ENCODE measurements at regions not wholly inside any gene's neighbourhood (a gene's known extent, or its start where the extent isn't known, plus 50 kb on each side); places are given as distances from the start of the nearest gene placed in this dataset.
A peak's percentile ranks its signal among the peaks of the same experiment; 100 is the strongest.

DNA sequence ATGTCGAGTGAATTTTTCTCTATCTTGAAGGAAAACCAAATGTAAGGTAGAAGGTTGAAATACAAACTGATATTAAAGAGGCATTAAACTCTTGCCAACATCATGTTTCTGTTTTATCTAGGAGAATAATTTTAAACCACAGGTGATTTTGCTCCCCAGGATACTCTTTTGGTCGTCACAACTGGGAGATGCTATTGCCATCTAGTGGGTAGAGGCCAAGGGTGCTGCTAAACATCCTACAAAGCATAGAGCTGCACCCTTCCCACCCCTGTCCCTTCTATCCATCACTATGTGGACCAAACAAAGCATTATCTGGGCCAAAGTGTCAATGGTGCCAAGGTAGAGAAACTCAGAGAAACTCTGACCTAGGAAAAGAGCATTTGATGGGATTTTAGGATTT, 154.6 kb upstream of the MAGEB2 start:
- TF ChIP-seq, protein P1, sequence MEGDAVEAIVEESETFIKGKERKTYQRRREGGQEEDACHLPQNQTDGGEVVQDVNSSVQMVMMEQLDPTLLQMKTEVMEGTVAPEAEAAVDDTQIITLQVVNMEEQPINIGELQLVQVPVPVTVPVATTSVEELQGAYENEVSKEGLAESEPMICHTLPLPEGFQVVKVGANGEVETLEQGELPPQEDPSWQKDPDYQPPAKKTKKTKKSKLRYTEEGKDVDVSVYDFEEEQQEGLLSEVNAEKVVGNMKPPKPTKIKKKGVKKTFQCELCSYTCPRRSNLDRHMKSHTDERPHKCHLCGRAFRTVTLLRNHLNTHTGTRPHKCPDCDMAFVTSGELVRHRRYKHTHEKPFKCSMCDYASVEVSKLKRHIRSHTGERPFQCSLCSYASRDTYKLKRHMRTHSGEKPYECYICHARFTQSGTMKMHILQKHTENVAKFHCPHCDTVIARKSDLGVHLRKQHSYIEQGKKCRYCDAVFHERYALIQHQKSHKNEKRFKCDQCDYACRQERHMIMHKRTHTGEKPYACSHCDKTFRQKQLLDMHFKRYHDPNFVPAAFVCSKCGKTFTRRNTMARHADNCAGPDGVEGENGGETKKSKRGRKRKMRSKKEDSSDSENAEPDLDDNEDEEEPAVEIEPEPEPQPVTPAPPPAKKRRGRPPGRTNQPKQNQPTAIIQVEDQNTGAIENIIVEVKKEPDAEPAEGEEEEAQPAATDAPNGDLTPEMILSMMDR (IDR thresholded peaks at IDR 0.05), result peak; percentile 59
- Mint-ChIP-seq H3K27ac (no peak overlapping the region), H3K9me3 (peaks cover 9% of the 10 kb centered on the region), H3K36me3 (ENCODE audit: low read depth) (no peaks in the 10 kb centered on the region), H3K4me1 (no peaks in the 10 kb centered on the region), H3K27me3 (ENCODE audit: low read depth, poor library complexity) (no peaks in the 10 kb centered on the region), H3K4me3 (no peak overlapping the region)
- DNase-seq, result peak; percentile 13

DNA sequence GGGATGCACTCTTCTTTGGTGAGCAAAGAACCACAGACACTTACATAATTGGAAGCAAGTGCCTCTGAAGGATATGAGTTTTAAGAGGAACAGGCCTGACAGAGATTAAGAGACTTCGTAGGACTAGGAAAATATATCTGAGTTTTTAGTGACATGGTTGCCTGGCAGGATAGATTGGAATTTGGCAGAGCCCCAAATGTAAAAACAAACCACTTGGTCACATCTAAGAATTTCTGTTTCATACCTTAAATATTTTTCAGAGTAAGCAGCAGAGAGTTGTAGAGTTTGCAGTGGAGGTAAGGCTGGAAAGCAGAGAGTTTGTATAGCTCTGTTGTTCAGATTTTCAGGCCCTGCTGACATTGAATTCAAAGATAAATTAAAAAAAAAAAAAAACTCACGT, 150.1 kb upstream of the MAGEB2 start:
- TF ChIP-seq, protein P1 (IDR thresholded peaks at IDR 0.05), result no peak
- Mint-ChIP-seq H3K4me3 (no peak overlapping the region), H3K27me3 (ENCODE audit: low read depth, poor library complexity) (no peaks in the 10 kb centered on the region), H3K4me1 (no peaks in the 10 kb centered on the region), H3K27ac (no peak overlapping the region), H3K9me3 (peaks cover 37% of the 10 kb centered on the region), H3K36me3 (ENCODE audit: low read depth) (no peaks in the 10 kb centered on the region)
- no peak for DNase-seq

DNA sequence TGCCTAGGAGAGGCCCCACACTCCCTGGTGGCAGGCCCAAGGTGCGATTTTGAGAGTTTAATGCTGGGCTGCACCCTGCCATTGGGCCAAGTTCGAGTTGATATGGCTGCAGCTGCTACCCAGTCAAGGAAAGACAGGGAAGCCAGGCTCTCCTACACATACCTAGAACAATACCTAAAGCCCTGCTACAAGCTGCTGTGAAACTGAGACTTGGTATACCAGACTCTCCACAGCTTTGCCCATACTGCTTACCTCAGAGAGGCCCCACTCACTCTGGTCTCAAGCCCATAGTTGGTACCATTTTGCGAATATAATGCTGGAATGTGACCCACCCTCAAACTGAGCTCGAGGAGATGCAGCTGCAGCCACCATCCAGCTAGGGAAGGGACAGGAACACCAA, 147.7 kb upstream of the MAGEB2 start:
- H3K4me3 Mint-ChIP-seq, result no peak overlapping the region
- H3K27me3 Mint-ChIP-seq (ENCODE audit: low read depth, poor library complexity), result no peaks in the 10 kb centered on the region
- H3K4me1 Mint-ChIP-seq, result no peaks in the 10 kb centered on the region
- H3K27ac Mint-ChIP-seq, result no peak overlapping the region
- no peaks in the 10 kb centered on the region for H3K36me3 Mint-ChIP-seq (ENCODE audit: low read depth)
- TF ChIP-seq, protein P1 (IDR thresholded peaks at IDR 0.05), result no peak
- no peak for DNase-seq
- peaks cover 39% of the 10 kb centered on the region for H3K9me3 Mint-ChIP-seq

DNA sequence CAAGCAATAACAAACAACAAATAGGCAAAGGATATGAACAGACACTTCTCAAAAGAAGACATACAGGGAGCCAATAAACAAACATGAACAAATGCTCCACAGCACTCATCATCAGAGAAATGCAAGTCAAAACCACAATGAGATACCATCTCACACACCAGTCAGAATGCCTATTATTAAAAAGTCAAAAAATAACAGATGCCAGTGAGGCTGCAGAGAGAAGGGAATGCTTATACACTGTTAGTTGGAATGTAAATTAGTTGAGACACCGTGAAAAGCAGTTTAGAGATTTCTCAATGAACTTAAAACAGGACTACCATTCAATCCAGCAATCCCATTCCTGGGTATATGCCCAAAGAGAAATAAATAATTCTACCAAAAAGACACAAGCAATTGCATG, 129.8 kb upstream of the MAGEB2 start:
- DNase-seq, result no peak

DNA sequence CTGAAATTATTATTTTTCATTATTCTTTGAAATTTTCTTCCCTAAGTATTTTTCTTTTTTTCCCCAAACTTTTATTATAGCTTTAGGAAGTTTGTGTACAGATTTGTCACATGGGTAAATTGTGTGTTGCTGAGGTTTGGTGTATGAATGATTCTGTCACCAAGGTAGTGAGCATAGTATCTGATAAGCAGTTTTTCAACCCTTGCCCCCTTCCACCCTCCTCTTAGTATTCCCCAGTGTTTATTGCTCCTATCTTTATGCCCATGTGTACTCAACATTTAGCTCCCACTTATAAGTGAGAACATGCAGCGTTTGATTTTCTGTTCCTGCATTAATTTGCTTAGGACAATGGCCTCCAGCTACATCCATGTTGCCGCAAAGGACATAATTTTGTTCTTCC, 103.9 kb upstream of the MAGEB2 start:
- Mint-ChIP-seq H3K4me3 (no peak overlapping the region), H3K9me3 (no peaks in the 10 kb centered on the region), H3K4me1 (no peaks in the 10 kb centered on the region), H3K27ac (no peak overlapping the region), H3K27me3 (ENCODE audit: low read depth, poor library complexity) (no peaks in the 10 kb centered on the region), H3K36me3 (ENCODE audit: low read depth) (no peaks in the 10 kb centered on the region)
- TF ChIP-seq, protein P1 (IDR thresholded peaks at IDR 0.05), result no peak
- no peak for DNase-seq

More for the DNA sequence above, 129.8 kb upstream of the MAGEB2 start:
- H3K4me3 Mint-ChIP-seq, result no peak overlapping the region
- no peaks in the 10 kb centered on the region for H3K4me1 Mint-ChIP-seq
- H3K27ac Mint-ChIP-seq, result no peak overlapping the region
- TF ChIP-seq, protein P1 (IDR thresholded peaks at IDR 0.05), result no peak
- H3K9me3 Mint-ChIP-seq, result peaks cover 12% of the 10 kb centered on the region
- no peaks in the 10 kb centered on the region for H3K27me3 Mint-ChIP-seq (ENCODE audit: low read depth, poor library complexity)
- H3K36me3 Mint-ChIP-seq (ENCODE audit: low read depth), result no peaks in the 10 kb centered on the region

DNA sequence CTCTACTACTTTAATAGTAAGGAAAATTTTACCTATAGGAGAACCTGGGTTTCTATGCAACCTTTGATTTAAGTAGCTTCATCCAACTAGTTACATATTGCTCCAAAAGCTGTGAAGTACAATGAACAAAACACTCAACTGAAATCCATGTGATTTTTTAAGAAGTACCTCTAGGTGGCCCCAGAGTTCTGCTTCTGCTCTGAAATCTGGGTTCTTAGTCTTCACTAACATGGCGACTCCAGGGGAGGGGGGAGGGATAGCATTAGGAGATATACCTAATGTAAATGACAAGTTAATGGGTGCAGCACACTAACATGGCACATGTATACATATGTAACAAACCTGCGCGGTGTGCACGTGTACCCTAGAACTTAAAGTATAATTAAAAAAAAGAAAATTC, 73.4 kb upstream of the MAGEB2 start:
- no peaks in the 10 kb centered on the region for H3K27me3 Mint-ChIP-seq (ENCODE audit: low read depth, poor library complexity)
- TF ChIP-seq, protein P1 (IDR thresholded peaks at IDR 0.05), result peak; percentile 42
- H3K9me3 Mint-ChIP-seq, result no peaks in the 10 kb centered on the region
- H3K4me1 Mint-ChIP-seq, result peaks cover 13% of the 10 kb centered on the region
- H3K4me3 Mint-ChIP-seq, result no peak overlapping the region
- H3K36me3 Mint-ChIP-seq (ENCODE audit: low read depth), result no peaks in the 10 kb centered on the region
- H3K27ac Mint-ChIP-seq, result no peak overlapping the region
- DNase-seq, result peak; percentile 30
